Left lung (tissue), 4 donors: ENCODE measurements at regions not wholly inside any gene's neighbourhood (a gene's known extent, or its start where the extent isn't known, plus 50 kb on each side); places are given as distances from the start of the nearest gene placed in this dataset.

Experiments used
- ATAC-seq: fragments of 200-7000 bp; cut with Tn5 transposase; one replicate; pipeline ENCODE4 v1.9.1; 2020; ENCODE audit warnings: moderate library complexity
- DNase-seq, 4 donors: peaks; one replicate each; pipeline ENCODE4 v3.0.0-alpha.2; 2013 to 2020
- H3K27ac ChIP-seq, 2 donors: fragments of 200-600 bp; sonication (generic) in 1 of 2; one replicate each; pipeline versions ENCODE4 v1.5.0 to v1.8.0; 2020 to 2021
- H3K27me3 ChIP-seq, 2 donors: fragments of 200-600 bp; sonication (generic) in 1 of 2; one replicate each; pipeline versions ENCODE4 v1.5.0 to v1.8.0; 2020 to 2021
- H3K36me3 ChIP-seq, 2 donors: fragments of 200-600 bp; sonication (generic) in 1 of 2; one replicate each; pipeline versions ENCODE4 v1.5.0 to v1.8.0; 2020 to 2021
- H3K4me1 ChIP-seq, 2 donors: fragments of 200-600 bp; one replicate each; pipeline ENCODE4 v1.8.0; 2021
- H3K4me3 ChIP-seq, 2 donors: fragments of 200-600 bp; sonication (generic) in 1 of 2; one replicate each; pipeline versions ENCODE4 v1.5.0 to v1.8.0; 2020 to 2021; ENCODE audit warnings: mild to moderate bottlenecking in 1 of 2
- H3K9me3 ChIP-seq, 2 donors: fragments of 200-600 bp; sonication (generic) in 1 of 2; one replicate each; pipeline versions ENCODE4 v1.5.0 to v1.8.0; 2020 to 2021
- intact Hi-C, 2 donors: fragments of 100-400 bp; cut with DNase I; formaldehyde crosslinking; loops; one replicate each; pipeline versions ENCODE4 v1.11.2 to v1.14.2; 2022
- TF ChIP-seq, protein P1 (sequence below), 2 donors: fragments of 200-600 bp; sonication (generic) in 1 of 2; IDR thresholded peaks; one replicate each; pipeline versions ENCODE4 v1.5.0 to v1.8.0; 2021; ENCODE audit warnings: antibody characterized with exemption in 2 of 2
- donor health status: DM: no; HTN: yes; CAD: no.
- donor health status: DM: no; HTN: no; CAD: no.

GRCh38 chr10:33609546-33609945 is 275.1 kb upstream of the NRP1 start:
- H3K4me3 ChIP-seq = no peak overlapping the region
- ATAC-seq (no peak), DNase-seq (no peak)
- no peak overlapping the region for H3K27ac ChIP-seq
- H3K9me3 ChIP-seq = no peaks in the 10 kb centered on the region
- H3K4me1 ChIP-seq = peaks cover 0 to 7% of the 10 kb centered on the region in 2 donors
- H3K36me3 ChIP-seq = no peaks in the 10 kb centered on the region
- intact Hi-C loops = no loop called here
- TF ChIP-seq, protein P1, sequence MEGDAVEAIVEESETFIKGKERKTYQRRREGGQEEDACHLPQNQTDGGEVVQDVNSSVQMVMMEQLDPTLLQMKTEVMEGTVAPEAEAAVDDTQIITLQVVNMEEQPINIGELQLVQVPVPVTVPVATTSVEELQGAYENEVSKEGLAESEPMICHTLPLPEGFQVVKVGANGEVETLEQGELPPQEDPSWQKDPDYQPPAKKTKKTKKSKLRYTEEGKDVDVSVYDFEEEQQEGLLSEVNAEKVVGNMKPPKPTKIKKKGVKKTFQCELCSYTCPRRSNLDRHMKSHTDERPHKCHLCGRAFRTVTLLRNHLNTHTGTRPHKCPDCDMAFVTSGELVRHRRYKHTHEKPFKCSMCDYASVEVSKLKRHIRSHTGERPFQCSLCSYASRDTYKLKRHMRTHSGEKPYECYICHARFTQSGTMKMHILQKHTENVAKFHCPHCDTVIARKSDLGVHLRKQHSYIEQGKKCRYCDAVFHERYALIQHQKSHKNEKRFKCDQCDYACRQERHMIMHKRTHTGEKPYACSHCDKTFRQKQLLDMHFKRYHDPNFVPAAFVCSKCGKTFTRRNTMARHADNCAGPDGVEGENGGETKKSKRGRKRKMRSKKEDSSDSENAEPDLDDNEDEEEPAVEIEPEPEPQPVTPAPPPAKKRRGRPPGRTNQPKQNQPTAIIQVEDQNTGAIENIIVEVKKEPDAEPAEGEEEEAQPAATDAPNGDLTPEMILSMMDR (IDR thresholded peaks at IDR 0.05) = no peak
- H3K27me3 ChIP-seq = no peaks in the 10 kb centered on the region

GRCh38 chr10:33602278-33602677 is 267.8 kb upstream of the NRP1 start:
- Histone ChIP-seq H3K4me1 (no peaks in the 10 kb centered on the region), H3K36me3 (no peaks in the 10 kb centered on the region), H3K27me3 (no peaks in the 10 kb centered on the region), H3K4me3 (no peak overlapping the region), H3K27ac (no peak overlapping the region), H3K9me3 (peaks cover 0 to 15% of the 10 kb centered on the region in 2 donors)
- TF ChIP-seq, protein P1 (IDR thresholded peaks at IDR 0.05) = no peak
- ATAC-seq (no peak), DNase-seq (no peak)
- intact Hi-C loops = no loop called here

DNA sequence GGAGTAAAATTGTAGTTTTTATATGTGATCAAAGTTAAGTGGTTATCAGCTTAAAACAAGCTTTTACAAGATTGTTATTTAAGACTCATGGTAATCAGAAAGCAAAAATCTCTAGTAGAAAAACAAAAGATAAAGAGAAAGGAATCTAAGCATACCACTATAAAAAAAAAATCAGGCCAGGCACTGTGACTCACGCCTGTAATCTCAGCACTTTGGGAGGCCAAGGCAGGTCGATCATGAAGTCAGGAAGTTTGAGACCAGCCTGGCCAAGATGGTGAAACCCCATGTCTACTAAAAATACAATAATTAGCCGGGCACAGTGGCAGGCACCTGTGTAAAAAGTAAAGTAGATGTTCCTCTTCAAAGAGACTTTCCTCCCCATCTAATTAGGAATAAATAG is 265.9 kb upstream of the NRP1 start:
- H3K27me3 ChIP-seq = no peaks in the 10 kb centered on the region
- H3K4me1 ChIP-seq = no peaks in the 10 kb centered on the region
- no peak for DNase-seq
- H3K27ac ChIP-seq = no peak overlapping the region
- H3K9me3 ChIP-seq = peaks cover 0 to 15% of the 10 kb centered on the region in 2 donors
- H3K36me3 ChIP-seq = no peaks in the 10 kb centered on the region
- TF ChIP-seq, protein P1 (IDR thresholded peaks at IDR 0.05) = no peak
- no peak overlapping the region for H3K4me3 ChIP-seq
- no peak for ATAC-seq
- intact Hi-C loops = no loop called here

DNA sequence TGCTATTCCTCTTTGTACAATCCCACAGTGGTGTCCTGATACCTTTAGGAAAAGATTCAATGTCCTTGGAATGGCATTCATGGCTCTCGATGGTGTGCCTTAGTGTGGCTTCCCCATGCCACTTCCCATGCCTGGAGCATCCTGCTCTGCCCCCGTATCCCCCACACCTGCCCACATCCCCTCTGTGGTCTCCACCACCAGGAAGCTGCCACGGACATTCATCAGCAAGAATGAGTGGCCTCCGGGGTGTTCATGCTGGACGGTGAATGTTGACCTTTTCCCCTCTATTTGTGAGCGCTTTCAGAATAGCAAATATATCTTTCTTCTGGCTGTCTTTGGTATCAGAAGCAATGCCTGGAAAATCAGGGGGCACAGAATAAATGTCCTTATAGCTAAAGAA is 262.0 kb upstream of the NRP1 start:
- intact Hi-C loops = no loop called here
- Histone ChIP-seq H3K9me3 (peaks cover 0 to 15% of the 10 kb centered on the region in 2 donors), H3K27ac (no peak overlapping the region), H3K4me1 (no peaks in the 10 kb centered on the region), H3K36me3 (no peaks in the 10 kb centered on the region), H3K4me3 (no peak overlapping the region), H3K27me3 (no peaks in the 10 kb centered on the region)
- ATAC-seq (no peak), DNase-seq (no peak)
- TF ChIP-seq, protein P1 (IDR thresholded peaks at IDR 0.05) = no peak

DNA sequence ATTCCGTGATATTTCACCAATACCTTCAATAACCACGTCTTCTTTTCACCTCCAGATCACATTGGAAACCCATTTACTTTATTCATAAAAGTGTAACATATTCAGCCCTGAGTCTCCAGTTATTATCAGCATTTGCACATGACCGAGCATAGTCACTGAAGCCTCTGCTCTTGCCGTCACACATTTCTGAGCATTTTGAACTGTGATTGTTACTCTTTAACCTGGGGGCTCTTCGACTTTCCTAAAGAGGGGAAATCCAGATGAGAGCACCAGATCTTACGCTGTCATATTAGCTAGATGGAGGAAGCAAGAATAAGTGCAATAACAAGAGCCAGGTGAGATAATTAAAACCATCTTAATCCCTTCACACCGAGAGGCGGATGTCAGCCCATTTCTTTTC is 260.0 kb upstream of the NRP1 start:
- DNase-seq = no peak
- Histone ChIP-seq H3K4me1 (no peaks in the 10 kb centered on the region), H3K27me3 (no peaks in the 10 kb centered on the region), H3K27ac (no peak overlapping the region), H3K4me3 (no peak overlapping the region), H3K36me3 (no peaks in the 10 kb centered on the region), H3K9me3 (peaks cover 0 to 9% of the 10 kb centered on the region in 2 donors)
- intact Hi-C loops = no loop called here
- TF ChIP-seq, protein P1 (IDR thresholded peaks at IDR 0.05) = no peak
- ATAC-seq = no peak
